22Rv1 (cell line): ENCODE measurements at regions not wholly inside any gene's neighbourhood (a gene's known extent, or its start where the extent isn't known, plus 50 kb on each side); places are given as distances from the start of the nearest gene placed in this dataset.
A peak's percentile ranks its signal among the peaks of the same experiment; 100 is the strongest.
"Not testable (repeated sequence)": the region's sequence is repeated elsewhere in the genome, so short reads cannot be mapped to it uniquely, and the experiment has no call there.

Experiments used
- H3K27ac ChIP-seq: fragments of 450-650 bp; 2 replicates; pipeline ENCODE4 v1.5.1; 2017
- CTCF ChIP-seq: fragments of 450-650 bp; IDR thresholded peaks from 2 replicates; pipeline ENCODE4 v1.5.1; 2017; ENCODE audit warnings: mild to moderate bottlenecking
- ZFX ChIP-seq: fragments of 450-650 bp; IDR thresholded peaks from 2 replicates; pipeline ENCODE4 v1.6.1; 2017; ENCODE audit warnings: antibody characterized with exemption, borderline replicate concordance

GRCh38 chr3:159751752-159752151, 236.9 kb upstream of the IL12A start:
- no peak overlapping the region for H3K27ac ChIP-seq
- TF ChIP-seq CTCF (no peak), ZFX (no peak)

- not testable (repeated sequence) for H3K27ac ChIP-seq
These were observed 232.1 kb upstream of the IL12A start for GRCh38 chr3:159756279-159757207.

GRCh38 chr3:159757341-159758060, 231.1 kb upstream of the IL12A start:
- H3K27ac ChIP-seq: no peak overlapping the region
- no peak for TF ChIP-seq ZFX
- TF ChIP-seq CTCF: no peak

GRCh38 chr3:159760046-159760445, 228.6 kb upstream of the IL12A start:
- no peak overlapping the region for H3K27ac ChIP-seq

GRCh38 chr3:159761369-159761768, 227.3 kb upstream of the IL12A start:
- H3K27ac ChIP-seq: no peak overlapping the region
- TF ChIP-seq CTCF: no peak
- TF ChIP-seq ZFX: no peak

More at GRCh38 chr3:159760046-159760445, 228.6 kb upstream of the IL12A start:
- TF ChIP-seq ZFX (no peak), CTCF (no peak)

GRCh38 chr3:159761848-159762635, 226.6 kb upstream of the IL12A start:
- TF ChIP-seq ZFX (no peak), CTCF (no peak)
- H3K27ac ChIP-seq: no peak overlapping the region

GRCh38 chr3:159763011-159763601, 225.5 kb upstream of the IL12A start:
- TF ChIP-seq CTCF (no peak), ZFX (no peak)
- H3K27ac ChIP-seq: peak overlapping the region; percentile 42
